Neural progenitor cell (in vitro differentiated cells): ENCODE measurements at regions not wholly inside any gene's neighbourhood (a gene's known extent, or its start where the extent isn't known, plus 50 kb on each side); places are given as distances from the start of the nearest gene placed in this dataset.

Experiments
- EZH2 ChIP-seq: fragments of 200-600 bp; sonication (generic); IDR thresholded peaks from 2 replicates; pipeline ENCODE4 v1.6.1; 2017; ENCODE audit warnings: antibody characterized with exemption, mild to moderate bottlenecking, moderate library complexity
- EZH2phosphoT487 ChIP-seq: fragments of 200-600 bp; sonication (generic); IDR thresholded peaks from 2 replicates; pipeline ENCODE4 v1.6.1; 2017; ENCODE audit warnings: antibody characterized with exemption

DNA sequence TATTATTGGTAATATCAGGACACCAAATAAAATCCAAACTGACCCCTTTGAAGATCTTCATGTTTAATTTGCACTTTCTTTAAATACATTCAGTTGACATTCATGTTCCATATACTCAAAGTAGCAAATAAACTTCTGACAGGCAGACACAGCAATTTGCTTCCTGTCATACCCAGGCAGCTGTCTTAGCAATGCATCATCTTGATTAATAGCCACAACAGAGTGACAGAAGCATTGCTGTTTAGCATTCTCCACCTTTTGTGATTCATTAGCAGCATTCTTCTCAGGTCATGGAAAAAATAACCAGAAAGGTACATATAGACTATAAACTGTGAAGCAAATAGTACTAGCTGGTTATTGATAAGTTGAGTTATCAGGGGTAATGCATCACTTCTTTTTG, 366.8 kb downstream of the CYLC2 start:
- TF ChIP-seq EZH2phosphoT487 (no peak), EZH2 (no peak)
